Medulla oblongata (tissue), 1 donor: ENCODE measurements at regions not wholly inside any gene's neighbourhood (a gene's known extent, or its start where the extent isn't known, plus 50 kb on each side); places are given as distances from the start of the nearest gene placed in this dataset.

Source experiments
- DNase-seq: peaks from one replicate; pipeline ENCODE4 v3.0.0-alpha.2; 2015; ENCODE audit errors: extremely low spot score

- no peak for DNase-seq
Observed at GRCh38 chr4:133045288-133045687, 103.8 kb upstream of the PCDH10 start.

GRCh38 chr4:133046156-133046555 is 102.9 kb upstream of the PCDH10 start:
- no peak for DNase-seq

- DNase-seq, result no peak
Observed at GRCh38 chr4:133058701-133059100, 90.4 kb upstream of the PCDH10 start.

- DNase-seq, result no peak
Observed at GRCh38 chr4:133059117-133059516, 90.0 kb upstream of the PCDH10 start.

- no peak for DNase-seq
Observed at GRCh38 chr4:133062851-133063250, 86.2 kb upstream of the PCDH10 start.

GRCh38 chr4:133068083-133068482 is 81.0 kb upstream of the PCDH10 start:
- DNase-seq, result no peak

GRCh38 chr4:133081246-133081645 is 67.8 kb upstream of the PCDH10 start:
- DNase-seq, result no peak

- no peak for DNase-seq
Observed at GRCh38 chr4:133084421-133084820, 64.7 kb upstream of the PCDH10 start.

GRCh38 chr4:133095591-133095990 is 53.5 kb upstream of the PCDH10 start:
- no peak for DNase-seq

- no peak for DNase-seq
Observed at GRCh38 chr4:133096972-133097371, 52.1 kb upstream of the PCDH10 start.
